ENCODE measurements at regions not wholly inside any gene's neighbourhood (a gene's known extent, or its start where the extent isn't known, plus 50 kb on each side); places are given as distances from the start of the nearest gene placed in this dataset.

DNA sequence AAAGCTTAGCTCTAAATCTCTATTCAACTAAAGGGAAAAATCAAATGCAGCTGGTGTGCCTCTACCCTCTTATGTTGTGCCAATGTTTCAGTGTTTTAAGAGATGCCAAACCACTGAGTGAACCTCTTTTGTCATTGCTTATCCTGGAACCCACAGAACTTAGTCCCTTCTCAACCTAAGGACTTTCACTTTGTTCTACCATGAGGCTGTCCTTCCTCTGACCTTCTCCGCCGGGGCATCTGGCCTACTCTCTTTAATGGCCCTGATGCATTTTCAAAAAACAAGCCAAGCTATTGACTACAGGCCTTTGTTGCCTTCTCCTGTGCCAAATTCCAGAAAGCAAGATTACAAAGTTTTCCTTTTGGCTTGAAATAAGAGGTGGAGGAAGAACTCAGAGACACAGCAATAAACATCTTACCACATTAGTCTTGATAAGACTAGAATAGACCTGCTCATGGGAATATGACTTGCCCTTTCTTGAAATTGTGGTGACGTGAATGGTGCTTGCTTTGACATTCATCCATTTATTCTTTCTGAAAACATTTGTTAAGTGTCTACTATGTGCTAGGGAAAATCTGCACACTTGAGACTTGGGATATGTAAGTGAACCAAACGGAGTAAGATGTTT is 253.2 kb upstream of the SMIM30 start:
- DNase-seq, result peak; percentile 14 to 52 (median 43)
- no peaks in the 10 kb centered on the region for H3K4me1 ChIP-seq (ENCODE audit: control insufficient read depth in 5 of 5, insufficient read depth in 5 of 5, low read length in 5 of 5)
- 66 to 79% methylated on average over 4 of the region's 4 CpGs for WGBS, 2 donors
- H3K9me3 ChIP-seq (ENCODE audit: control insufficient read depth in 4 of 4, insufficient read depth in 3 of 4, low read length in 3 of 4), result no peaks in the 10 kb centered on the region
- no peak overlapping the region for H3K9ac ChIP-seq (ENCODE audit: insufficient read depth in 1 of 2, low read length in 2 of 2)
- no peak for TF ChIP-seq CTCF (IDR thresholded peaks at IDR 0.05; ENCODE audit: control extremely low read depth, extremely low read depth)
- no peaks in the 10 kb centered on the region for H3K27me3 ChIP-seq (ENCODE audit: control insufficient read depth in 3 of 3, insufficient read depth in 3 of 3, low read length in 2 of 3)
- no peak overlapping the region for H3K27ac ChIP-seq (ENCODE audit: low read depth in 1 of 2, low read length in 1 of 2)
- H3K4me3 ChIP-seq, result no peak overlapping the region
- no peak for ATAC-seq (ENCODE audit: insufficient read depth, low FRiP score)
- H3K36me3 ChIP-seq (ENCODE audit: control insufficient read depth in 4 of 4, insufficient read depth in 4 of 4, low read length in 4 of 4), result no peaks in the 10 kb centered on the region

DNA sequence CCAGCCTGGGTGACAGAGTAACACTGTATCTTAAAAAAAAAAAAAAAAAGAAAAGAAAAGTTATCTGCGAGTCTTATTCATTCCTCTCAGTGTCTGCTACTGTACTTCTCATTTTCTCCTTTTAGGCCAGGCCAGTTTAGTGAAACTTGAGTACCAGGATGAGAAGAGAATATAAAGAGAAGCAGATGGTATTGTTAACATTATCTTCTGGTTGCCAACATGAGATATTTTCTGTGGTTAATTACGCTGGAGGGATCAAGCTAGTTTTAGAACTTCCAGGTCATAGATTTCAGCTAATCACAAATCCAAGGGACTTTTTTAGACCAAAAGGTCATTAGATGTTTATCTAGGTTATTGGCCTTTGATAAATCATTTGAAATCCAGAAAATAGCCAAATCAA is 252.6 kb upstream of the SMIM30 start:
- Histone ChIP-seq H3K9me3 (ENCODE audit: control insufficient read depth in 4 of 4, insufficient read depth in 3 of 4, low read length in 3 of 4) (no peaks in the 10 kb centered on the region), H3K9ac (ENCODE audit: insufficient read depth in 1 of 2, low read length in 2 of 2) (no peak overlapping the region), H3K4me3 (no peak overlapping the region), H3K27ac (ENCODE audit: low read depth in 1 of 2, low read length in 1 of 2) (no peak overlapping the region), H3K4me1 (ENCODE audit: control insufficient read depth in 5 of 5, insufficient read depth in 5 of 5, low read length in 5 of 5) (no peaks in the 10 kb centered on the region), H3K27me3 (ENCODE audit: control insufficient read depth in 3 of 3, insufficient read depth in 3 of 3, low read length in 2 of 3) (no peaks in the 10 kb centered on the region), H3K36me3 (ENCODE audit: control insufficient read depth in 4 of 4, insufficient read depth in 4 of 4, low read length in 4 of 4) (no peaks in the 10 kb centered on the region)
- DNase-seq (peak in 2 of 3 donors; percentile 6 to 15), ATAC-seq (ENCODE audit: insufficient read depth, low FRiP score) (no peak)
- no peak for TF ChIP-seq CTCF (IDR thresholded peaks at IDR 0.05; ENCODE audit: control extremely low read depth, extremely low read depth)
- 78 to 89% methylated on average over 2 of the region's 2 CpGs for WGBS, 2 donors

GRCh38 chr7:113368256-113368655 is 249.9 kb upstream of the SMIM30 start:
- no peaks in the 10 kb centered on the region for H3K27me3 ChIP-seq (ENCODE audit: control insufficient read depth in 3 of 3, insufficient read depth in 3 of 3, low read length in 2 of 3)
- no peak overlapping the region for H3K27ac ChIP-seq (ENCODE audit: low read depth in 1 of 2, low read length in 1 of 2)
- 96 to 97% methylated on average over 1 of the region's 1 CpG for WGBS, 2 donors

More at GRCh38 chr7:113368256-113368655, 249.9 kb upstream of the SMIM30 start:
- DNase-seq (no peak), ATAC-seq (ENCODE audit: insufficient read depth, low FRiP score) (no peak)
- no peaks in the 10 kb centered on the region for H3K36me3 ChIP-seq (ENCODE audit: control insufficient read depth in 4 of 4, insufficient read depth in 4 of 4, low read length in 4 of 4)
- H3K9ac ChIP-seq (ENCODE audit: insufficient read depth in 1 of 2, low read length in 2 of 2), result no peak overlapping the region
- H3K4me1 ChIP-seq (ENCODE audit: control insufficient read depth in 5 of 5, insufficient read depth in 5 of 5, low read length in 5 of 5), result no peaks in the 10 kb centered on the region
- H3K4me3 ChIP-seq, result no peak overlapping the region
- TF ChIP-seq CTCF (IDR thresholded peaks at IDR 0.05; ENCODE audit: control extremely low read depth, extremely low read depth), result no peak
- H3K9me3 ChIP-seq (ENCODE audit: control insufficient read depth in 4 of 4, insufficient read depth in 3 of 4, low read length in 3 of 4), result no peaks in the 10 kb centered on the region
